GM19351 (cell line): ENCODE measurements at regions not wholly inside any gene's neighbourhood (a gene's known extent, or its start where the extent isn't known, plus 50 kb on each side); places are given as distances from the start of the nearest gene placed in this dataset.
"Not testable (repeated sequence)": the region's sequence is repeated elsewhere in the genome, so short reads cannot be mapped to it uniquely, and the experiment has no call there.

Source experiments
- ATAC-seq: cut with Tn5 transposase; IDR thresholded peaks from one replicate; pipeline ENCODE4 v1.9.1; 2021; ENCODE audit warnings: mild to moderate bottlenecking, moderate library complexity; ENCODE audit not compliant: unreplicated experiment

DNA sequence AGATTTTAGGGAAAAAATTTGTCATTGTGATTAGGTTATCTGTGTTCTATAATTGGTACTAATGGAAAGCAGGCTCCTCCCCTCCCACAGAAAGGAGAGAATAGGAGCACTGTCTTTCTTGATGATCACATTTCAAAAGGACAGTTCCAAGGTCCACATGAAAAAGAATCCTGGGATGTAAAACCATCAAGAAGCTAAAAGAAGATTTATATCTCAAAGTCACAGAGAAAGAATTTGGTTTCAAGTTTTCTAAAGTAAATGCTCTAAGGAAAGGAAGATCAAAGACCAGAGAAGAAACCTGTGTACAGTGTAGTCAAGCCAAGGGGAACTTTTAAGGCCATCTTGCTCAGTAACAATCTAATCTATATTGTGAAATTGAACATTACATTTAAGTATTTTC is 652.7 kb upstream of the HS3ST5 start:
- no peak for ATAC-seq

DNA sequence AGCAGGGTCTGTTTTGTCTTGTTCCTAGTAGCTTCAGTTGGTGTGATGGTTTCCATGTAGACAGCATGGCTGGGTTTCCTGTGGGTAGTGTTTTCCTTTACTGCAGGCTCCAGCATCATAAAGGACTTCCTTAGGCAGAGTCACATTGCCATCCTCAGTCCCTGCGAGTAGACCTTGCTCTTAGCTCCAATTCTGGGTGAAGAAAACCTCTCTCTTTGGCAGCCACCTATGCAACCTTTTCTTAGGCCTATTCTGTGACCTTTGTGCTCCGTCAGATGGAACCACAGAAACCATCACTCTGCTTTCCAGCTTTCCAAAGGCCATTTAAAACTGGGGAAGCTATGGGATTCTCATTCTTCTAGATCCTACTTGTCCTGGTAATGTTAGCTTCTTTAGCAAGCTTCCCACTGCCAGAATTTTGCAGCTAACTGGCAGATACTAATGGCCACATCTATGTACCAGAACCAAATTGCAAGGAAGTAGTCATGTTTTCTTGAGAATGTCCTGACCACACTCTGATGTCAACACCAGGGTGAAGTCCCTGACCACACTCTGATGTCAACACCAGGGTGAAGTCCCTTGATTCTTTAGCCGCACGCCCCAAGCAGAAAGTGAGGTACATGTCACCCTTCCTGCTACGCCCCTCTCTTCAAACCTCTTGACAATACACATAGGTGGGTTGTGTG is 646.6 kb upstream of the HS3ST5 start:
- peak; percentile 99 for ATAC-seq

DNA sequence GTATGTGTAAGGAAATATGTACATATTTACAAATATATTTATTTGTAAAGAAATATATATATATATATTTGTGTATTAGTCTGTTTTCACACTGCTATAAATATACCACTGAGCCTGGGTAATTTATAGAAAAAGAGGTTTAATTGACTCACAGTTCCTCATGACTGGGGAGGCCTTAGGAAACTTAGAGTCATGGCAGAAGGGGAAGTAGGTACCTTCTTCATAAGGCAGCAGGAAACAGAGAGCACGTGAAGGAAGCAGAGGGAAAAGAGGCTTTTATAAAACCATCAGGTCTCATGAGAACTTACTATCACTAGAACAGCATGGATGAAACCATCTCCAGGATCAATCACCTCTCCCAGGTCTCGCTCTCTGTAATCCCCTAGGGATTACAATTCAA is 644.5 kb upstream of the HS3ST5 start:
- ATAC-seq, result no peak

DNA sequence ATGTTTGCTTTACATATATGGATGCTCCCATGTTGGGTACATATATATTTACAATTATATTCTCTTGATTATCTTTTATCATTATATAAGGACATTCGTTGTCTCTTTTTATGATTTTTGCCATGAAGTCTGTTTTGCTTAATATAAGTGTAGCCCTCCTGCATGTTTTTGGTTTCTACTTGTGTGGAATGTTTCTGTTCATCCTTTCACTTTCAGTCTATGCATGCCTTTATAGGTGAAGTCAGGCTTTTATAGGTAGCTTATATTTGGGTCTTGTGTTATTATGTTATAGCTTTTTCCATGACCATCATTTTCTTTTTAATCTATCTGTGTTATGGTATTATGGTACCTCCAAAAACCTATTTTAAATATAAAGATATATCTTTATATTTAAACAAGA is 612.5 kb upstream of the HS3ST5 start:
- ATAC-seq, result peak; percentile 72

DNA sequence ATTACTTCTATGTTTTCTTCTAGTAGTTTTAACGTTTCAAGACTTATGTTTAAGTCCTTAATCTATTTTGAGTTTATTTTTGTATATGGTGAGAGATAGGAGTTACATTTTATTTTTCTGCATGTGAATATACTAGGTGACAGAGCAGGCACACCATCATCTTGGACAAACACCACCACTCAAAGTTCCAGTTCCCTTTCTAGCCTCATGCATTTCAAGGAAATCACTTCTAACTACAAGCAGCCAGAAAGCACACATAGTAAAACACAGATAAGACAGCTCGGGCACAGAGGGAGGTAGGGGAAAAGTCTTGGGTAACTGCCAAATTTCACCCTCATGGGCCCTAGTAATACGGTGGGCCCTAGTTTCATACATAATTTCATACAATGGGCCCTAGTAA is 609.4 kb upstream of the HS3ST5 start:
- ATAC-seq, result no peak

DNA sequence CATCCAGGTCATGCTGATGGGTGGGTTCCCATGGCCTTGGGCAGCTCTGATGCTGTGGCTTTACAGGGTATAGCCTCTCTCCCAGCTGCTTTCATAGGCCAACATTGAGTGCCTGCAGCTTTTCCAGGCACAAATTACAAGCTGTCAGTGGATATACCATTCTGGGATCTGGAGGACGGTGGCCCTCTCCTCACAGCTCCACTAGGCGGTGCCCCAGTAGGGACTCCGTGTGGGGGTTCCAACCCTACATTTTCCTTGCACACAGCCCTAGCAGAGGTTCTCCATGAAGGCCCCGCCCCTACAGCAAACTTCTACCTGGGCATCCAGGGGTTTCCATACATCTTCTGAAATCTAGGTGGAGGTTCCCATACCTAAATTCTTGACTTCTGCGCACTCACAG is 602.6 kb upstream of the HS3ST5 start:
- ATAC-seq, result no peak

DNA sequence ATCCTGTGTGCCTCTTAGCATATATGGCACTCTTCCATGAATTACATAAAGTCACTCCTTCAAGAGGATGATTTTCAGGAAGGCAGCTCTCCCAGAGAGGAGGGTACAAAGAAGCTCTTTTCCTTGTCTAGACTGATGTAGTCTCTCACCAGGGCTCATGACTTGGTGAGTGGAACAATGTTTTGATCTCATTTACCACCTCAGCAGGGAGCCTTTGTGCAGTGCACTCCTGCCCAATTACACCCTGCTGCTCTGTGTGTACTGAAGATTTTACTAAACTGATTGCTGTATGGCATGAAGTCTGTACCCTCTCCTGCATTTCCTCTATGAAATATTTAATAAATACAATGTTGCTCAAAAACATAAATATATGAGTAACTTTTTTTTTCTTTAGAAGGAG is 598.3 kb upstream of the HS3ST5 start:
- ATAC-seq, result no peak

DNA sequence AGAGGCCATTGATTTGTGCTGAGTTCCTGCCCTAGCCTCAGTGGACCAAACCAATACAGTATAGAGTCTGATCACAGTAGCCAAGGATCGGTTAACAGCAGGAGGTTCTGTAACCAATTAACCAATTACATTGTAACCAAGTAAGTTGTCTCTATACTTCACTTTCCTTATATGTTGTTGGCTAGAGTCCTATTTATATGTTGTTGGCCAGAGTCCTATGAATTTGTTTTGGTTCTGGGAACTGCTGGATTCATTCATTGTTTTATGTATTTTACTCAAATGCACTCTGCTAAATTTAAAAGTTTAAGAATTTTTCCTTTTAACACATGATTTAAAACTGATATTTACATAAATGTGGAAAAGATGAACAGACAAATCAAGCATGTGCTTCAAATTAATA is 597.4 kb upstream of the HS3ST5 start:
- ATAC-seq, result no peak

DNA sequence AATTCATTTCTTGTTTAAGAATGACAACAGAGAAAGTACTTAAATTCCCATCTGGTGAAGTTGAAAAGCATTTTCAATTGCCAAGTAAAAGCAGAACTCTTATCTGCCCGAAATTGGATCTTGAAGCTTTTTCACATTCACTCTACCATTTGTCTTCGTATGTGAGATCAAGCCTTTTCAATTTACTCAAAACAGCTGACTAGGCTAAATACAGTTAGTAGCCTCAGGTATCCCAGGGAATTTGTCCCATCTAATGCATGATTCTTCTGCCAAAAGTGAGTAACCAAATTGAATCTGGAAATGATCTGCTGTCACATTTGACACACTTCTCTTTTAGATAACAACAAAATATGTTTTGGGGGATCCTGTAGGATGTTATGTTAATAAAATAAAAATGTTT is 596.8 kb upstream of the HS3ST5 start:
- no peak for ATAC-seq

DNA sequence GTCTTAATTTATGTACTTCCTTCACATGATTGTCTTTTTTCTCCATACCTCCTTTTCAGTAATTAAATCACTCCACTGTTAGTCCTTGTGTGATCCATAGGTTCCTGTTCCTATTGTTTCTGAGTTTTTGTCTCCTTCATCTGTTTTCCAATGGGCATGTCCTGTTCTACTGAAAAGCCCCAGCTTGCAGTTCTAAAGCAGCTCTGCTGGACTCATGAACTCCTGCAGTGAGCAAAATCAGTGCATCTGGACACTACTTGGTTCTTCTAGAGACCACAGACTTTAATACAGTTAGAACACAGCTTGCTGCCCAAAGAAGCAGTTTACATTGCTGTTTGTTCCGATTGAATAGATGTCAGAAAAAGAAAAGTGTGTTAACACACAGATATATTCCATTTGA is 593.3 kb upstream of the HS3ST5 start:
- ATAC-seq, result no peak

DNA sequence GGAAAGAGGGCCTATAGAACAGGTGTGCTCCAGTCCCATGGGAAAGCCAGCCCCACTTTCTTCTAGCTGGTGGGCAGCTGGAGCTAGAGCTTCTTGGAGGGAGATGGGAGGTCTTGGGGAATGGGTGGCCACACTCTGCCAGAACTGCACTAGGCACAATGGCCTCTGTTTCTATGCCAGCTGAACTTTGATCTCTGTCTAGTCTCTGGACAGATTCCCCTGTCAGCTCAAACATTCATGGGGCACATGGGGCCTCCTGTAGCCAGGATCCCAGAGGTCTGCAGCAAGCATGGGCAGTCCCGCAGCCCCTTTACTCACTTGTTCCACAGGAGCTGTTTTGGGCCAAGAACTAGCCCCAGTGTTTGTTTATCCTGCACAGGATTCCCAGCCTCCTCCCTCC is 591.3 kb upstream of the HS3ST5 start:
- ATAC-seq, result no peak

DNA sequence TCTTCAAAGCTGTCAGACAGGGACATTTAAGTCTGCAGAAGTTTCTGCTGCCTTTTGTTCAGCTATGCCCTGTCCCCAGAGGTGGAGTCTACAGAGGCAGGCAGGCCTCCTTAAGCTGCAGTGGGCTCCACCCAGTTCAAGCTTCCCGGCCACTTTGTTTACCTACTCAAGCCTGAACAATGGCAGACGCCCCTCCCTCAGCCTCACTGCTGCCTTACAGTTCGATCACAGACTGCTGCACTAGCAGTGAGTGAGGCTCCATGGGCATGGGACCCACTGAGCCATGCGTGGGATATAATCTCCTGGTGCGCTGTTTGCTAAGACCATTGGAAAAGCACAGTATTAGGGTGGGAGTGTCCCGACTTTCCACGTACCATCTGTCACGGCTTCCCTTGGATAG is 585.9 kb upstream of the HS3ST5 start:
- ATAC-seq, result not testable (repeated sequence)

DNA sequence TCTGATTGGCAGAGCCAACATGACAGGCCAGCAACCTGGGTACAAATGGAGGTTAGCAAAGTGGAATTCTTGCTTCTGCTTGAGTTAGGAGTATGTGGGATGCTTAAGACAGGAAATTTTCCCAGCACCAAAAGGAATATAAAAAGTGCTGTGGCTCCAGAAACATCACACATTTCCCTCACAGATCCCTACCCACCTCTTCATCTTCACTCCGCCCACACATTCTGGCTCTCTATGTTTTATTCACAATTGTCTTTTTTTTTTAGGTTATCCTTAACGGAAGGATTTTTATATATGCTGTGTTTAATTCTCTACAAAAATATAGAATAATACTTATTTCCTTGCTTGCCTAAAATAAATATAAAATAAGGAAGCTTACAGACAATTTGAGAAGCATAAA is 563.3 kb upstream of the HS3ST5 start:
- no peak for ATAC-seq

DNA sequence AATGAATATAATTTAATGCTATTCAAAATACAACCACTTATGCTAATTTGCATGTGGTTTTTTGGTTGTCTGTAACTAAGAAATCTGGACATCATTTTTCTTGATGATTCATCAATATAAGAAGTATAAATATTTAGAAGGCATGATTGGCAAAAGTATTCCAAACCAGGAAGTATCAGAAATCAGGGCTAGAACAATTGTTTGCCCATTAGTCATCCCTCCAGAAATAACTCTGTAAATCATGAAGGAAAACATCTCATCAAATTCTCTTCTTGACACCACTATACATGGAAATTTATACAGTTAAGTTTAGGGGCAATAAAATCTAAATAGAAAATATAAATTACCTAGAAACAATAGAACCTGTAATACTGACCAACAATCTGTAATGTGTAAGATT is 554.7 kb upstream of the HS3ST5 start:
- ATAC-seq, result no peak

DNA sequence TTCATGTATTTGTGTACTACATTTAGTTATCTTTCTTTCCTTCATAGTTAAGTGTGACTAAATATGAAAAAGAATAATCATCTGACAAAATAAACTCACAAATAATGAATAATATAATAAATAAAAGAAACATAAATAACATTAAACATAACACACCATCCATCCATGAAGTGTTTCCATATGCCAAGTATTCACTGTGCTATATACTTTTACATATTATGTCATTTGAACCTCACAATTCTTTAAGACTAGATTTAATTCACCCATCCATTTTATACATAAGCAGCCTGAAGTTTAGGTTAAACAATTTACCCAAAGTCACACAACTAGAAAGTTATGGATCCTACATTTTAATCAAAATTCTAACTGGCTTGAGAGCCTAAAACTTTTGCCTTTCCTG is 549.4 kb upstream of the HS3ST5 start:
- no peak for ATAC-seq

DNA sequence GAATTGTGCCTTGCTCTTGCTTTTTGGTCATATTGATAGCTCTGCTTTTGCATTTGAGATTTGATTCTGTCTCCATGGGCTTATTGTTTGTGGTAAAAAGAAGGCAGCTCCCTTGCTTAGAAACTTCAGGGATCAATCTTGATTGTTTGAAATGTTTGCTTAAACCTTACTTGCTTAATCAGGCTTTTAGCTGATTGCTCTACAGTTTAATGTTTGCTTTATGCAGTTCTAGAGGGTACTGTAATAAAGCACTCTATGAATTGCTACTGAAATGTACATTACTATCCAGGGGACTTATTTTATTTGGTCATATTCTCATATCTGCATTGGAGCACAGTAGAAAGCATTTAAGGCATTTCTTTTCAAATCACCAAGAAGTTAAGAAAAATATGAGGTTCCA is 545.4 kb upstream of the HS3ST5 start:
- no peak for ATAC-seq

DNA sequence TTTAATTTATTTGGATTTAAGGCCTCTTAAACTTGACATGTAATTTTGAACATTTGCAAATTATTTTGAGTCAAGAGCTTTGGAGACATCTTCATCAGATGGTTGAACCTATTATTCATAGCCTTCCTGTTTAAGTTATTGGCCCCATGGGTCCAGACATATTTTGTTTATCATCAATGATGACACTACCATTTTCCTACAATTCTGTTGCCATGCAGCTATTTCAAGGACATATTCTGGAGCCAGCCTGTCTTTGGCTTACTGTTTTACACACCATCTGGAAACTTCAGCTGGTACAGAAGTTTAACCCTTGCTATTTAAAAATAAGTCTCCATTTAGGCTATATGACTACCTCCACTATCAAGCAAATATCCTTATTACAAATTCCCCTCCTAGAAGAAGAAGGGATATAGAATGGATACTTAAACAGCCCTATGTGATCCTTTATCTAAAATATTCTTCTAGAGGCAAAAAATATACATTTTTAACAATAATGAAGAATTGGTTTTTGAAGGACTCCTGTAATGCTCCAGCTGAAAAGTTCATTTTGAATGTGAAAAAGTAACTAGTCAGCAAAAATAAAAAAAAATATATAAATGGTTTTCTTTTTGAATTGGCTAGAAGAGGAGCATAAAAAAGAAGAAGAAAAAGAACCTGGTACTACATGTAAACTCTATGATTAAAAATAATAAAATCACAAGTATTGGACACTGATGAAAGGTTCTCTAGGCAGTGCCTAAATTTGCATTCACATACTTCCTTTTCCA is 544.0 kb upstream of the HS3ST5 start:
- no peak for ATAC-seq

DNA sequence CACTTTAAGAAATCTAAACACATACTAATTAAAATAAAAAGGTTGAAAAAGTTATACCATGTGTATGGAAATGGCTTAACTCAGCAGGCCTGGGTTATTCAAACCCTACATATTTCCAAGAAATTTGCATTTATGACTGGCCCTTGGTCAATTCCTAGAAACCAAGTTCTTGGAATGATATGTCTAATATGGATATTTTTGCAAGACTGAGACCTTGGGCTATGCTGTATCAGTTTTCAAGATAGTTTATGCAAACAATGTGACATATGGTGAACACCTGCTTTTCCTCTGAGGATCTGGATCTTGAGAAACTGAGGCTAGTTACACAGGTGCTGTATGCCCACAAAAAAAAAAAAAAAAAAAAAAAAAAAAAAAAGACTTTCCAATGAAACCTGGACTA is 536.9 kb upstream of the HS3ST5 start:
- no peak for ATAC-seq

DNA sequence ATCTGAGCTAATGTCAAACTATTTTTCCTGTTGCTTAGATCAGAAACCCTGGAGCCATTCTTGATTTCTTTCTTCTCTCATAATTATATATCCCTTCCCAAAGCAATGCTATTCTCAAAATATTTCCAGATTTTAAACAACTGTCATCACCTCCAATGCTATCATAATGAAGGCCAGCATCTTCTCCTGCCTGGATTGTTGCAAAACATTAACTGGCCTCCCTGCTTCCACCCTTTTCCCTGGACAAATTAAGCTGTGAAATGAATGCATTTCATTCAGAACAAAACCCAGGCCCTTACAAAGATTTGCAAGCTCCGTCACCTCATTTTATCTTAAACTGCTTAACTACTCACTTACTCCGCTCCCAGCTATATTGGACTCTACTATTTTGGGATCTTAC is 535.3 kb upstream of the HS3ST5 start:
- ATAC-seq, result no peak

DNA sequence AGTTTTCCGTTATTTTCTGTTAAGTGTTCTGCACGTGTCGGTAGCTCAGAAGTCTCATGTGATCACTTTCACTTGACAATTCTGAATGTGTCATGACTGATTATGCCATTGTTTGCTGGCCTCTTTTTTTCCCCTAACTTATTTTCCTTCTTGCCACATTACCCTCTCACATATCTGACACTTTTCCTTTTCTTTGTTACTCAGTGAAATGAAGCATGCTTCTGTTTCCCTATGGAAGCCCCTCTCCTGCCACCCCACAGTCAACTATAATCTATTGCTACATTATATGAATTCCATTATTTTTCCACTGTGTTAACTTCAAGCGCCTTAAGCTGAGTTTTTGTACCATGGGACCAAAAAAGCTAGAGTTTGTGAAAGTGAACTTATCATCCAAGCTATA is 531.6 kb upstream of the HS3ST5 start:
- no peak for ATAC-seq

DNA sequence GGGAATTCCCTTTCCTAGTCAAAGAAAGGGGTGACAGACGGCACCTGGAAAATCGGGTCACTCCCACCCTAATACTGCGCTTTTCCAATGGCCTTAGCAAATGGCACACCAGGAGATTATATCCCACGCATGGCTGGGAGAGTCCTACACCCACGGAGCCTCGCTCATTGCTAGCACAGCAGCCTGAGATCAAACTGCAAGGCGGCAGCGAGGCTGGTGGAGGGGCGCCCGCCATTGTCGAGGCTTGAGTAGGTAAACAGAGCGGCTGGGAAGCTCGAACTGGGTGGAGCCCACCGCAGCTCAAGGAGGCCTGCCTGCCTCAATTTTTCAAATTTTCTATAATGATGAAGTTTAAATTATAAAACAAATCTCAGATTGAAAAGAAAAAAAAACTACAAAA is 522.7 kb upstream of the HS3ST5 start:
- not testable (repeated sequence) for ATAC-seq

DNA sequence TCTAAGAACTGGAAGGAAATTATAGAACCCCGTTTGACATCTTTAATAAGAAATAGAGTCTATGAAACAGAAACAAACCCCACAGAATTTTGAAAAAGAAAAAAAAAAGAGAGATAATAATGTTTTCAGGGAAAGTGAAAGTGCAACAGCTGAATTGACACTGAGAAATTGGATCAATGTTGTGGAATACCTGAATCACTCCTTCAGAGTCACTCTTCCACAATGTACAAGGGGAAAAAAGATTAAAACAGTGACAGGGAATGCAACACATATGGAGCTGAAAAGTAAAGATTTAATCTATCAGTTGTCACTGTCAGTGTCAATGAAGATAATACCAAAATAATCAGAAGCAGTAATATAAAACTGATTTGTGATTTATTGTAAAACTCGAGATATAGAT is 520.8 kb upstream of the HS3ST5 start:
- no peak for ATAC-seq

DNA sequence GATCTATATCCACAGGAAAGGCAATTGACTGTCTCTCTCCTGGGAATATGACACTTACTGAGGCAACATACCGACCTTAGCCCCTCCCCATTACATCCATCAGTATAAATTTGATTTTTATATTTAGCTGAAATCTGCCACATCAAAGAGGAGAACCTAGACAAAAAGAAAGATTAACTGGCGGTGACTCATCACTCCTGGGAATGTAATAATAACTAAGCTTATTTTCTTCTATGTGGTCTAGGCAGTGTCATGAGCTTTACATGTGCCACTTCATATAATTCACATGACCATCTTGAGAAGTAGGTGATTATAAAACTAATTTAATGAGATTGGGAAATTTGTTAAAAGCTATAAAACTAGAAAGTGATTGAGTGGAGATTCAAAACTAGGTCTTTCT is 520.0 kb upstream of the HS3ST5 start:
- no peak for ATAC-seq
